HL-60 (cell line): ENCODE measurements at regions not wholly inside any gene's neighbourhood (a gene's known extent, or its start where the extent isn't known, plus 50 kb on each side); places are given as distances from the start of the nearest gene placed in this dataset.

Source experiments
- CTCF ChIP-seq: IDR thresholded peaks from one replicate; pipeline ENCODE4 v1.5.1; 2011; ENCODE audit warnings: low read length, control low read depth, inconsistent platforms; ENCODE audit not compliant: insufficient read depth
- POLR2AphosphoS5 ChIP-seq: IDR thresholded peaks from 2 replicates; pipeline ENCODE4 v1.6.1; 2012; ENCODE audit warnings: low read depth
- REST ChIP-seq: IDR thresholded peaks from 2 replicates; pipeline ENCODE4 v1.6.1; 2012; ENCODE audit warnings: low read depth; ENCODE audit not compliant: insufficient replicate concordance

- no peak for TF ChIP-seq CTCF
- TF ChIP-seq REST, result no peak
- TF ChIP-seq POLR2AphosphoS5, result no peak
Observed at GRCh38 chr1:116252271-116252670, 120.8 kb upstream of the ATP1A1 start.
